ENCODE measurements at regions not wholly inside any gene's neighbourhood (a gene's known extent, or its start where the extent isn't known, plus 50 kb on each side); places are given as distances from the start of the nearest gene placed in this dataset.

GRCh38 chr7:47638679-47639315 lies 56.9 kb upstream of the TNS3 start:
- H3K36me3 ChIP-seq (ENCODE audit: control insufficient read depth, insufficient read depth, low read length): no peaks in the 10 kb centered on the region
- WGBS (ENCODE audit: insufficient coverage, low lambda C conversion rate): 40% methylated on average over 2 of the region's 14 CpGs
- no peaks in the 10 kb centered on the region for H3K27me3 ChIP-seq (ENCODE audit: control insufficient read depth, insufficient read depth, low read length)
- peak in 1 of 2 donors; percentile 17 for DNase-seq
- H3K4me1 ChIP-seq (ENCODE audit: control insufficient read depth, insufficient read depth, low read length): peaks cover 4% of the 10 kb centered on the region
- peaks cover 11% of the 10 kb centered on the region for H3K9me3 ChIP-seq (ENCODE audit: control insufficient read depth, low read depth, low read length)
- H3K4me3 ChIP-seq (ENCODE audit: low read length): no peak overlapping the region
- H3K27ac ChIP-seq (ENCODE audit: low read length): no peak overlapping the region

- no CpG with 5 or more reads among the region's 20 CpGs for WGBS (ENCODE audit: insufficient coverage, low lambda C conversion rate)
These were observed 54.7 kb upstream of the TNS3 start for GRCh38 chr7:47636433-47637175.

GRCh38 chr7:47636081-47636432 lies 54.1 kb upstream of the TNS3 start:
- no peak overlapping the region for H3K27ac ChIP-seq (ENCODE audit: low read length)
- H3K27me3 ChIP-seq (ENCODE audit: control insufficient read depth, insufficient read depth, low read length): no peaks in the 10 kb centered on the region
- no peak overlapping the region for H3K4me3 ChIP-seq (ENCODE audit: low read length)
- H3K4me1 ChIP-seq (ENCODE audit: control insufficient read depth, insufficient read depth, low read length): peaks cover 4% of the 10 kb centered on the region
- no CpG with 5 or more reads among the region's 4 CpGs for WGBS (ENCODE audit: insufficient coverage, low lambda C conversion rate)
- no peak for DNase-seq
- H3K36me3 ChIP-seq (ENCODE audit: control insufficient read depth, insufficient read depth, low read length): no peaks in the 10 kb centered on the region
- H3K9me3 ChIP-seq (ENCODE audit: control insufficient read depth, low read depth, low read length): no peaks in the 10 kb centered on the region

More at GRCh38 chr7:47636433-47637175, 54.7 kb upstream of the TNS3 start:
- Histone ChIP-seq H3K4me1 (ENCODE audit: control insufficient read depth, insufficient read depth, low read length) (peaks cover 4% of the 10 kb centered on the region), H3K9me3 (ENCODE audit: control insufficient read depth, low read depth, low read length) (no peaks in the 10 kb centered on the region), H3K27me3 (ENCODE audit: control insufficient read depth, insufficient read depth, low read length) (no peaks in the 10 kb centered on the region), H3K27ac (ENCODE audit: low read length) (no peak overlapping the region), H3K36me3 (ENCODE audit: control insufficient read depth, insufficient read depth, low read length) (no peaks in the 10 kb centered on the region), H3K4me3 (ENCODE audit: low read length) (no peak overlapping the region)
- DNase-seq: no peak

GRCh38 chr7:47635091-47636080 lies 53.5 kb upstream of the TNS3 start:
- H3K36me3 ChIP-seq (ENCODE audit: control insufficient read depth, insufficient read depth, low read length): no peaks in the 10 kb centered on the region
- H3K9me3 ChIP-seq (ENCODE audit: control insufficient read depth, low read depth, low read length): no peaks in the 10 kb centered on the region
- H3K27me3 ChIP-seq (ENCODE audit: control insufficient read depth, insufficient read depth, low read length): no peaks in the 10 kb centered on the region
- 62% methylated on average over 2 of the region's 25 CpGs for WGBS (ENCODE audit: insufficient coverage, low lambda C conversion rate)
- H3K27ac ChIP-seq (ENCODE audit: low read length): no peak overlapping the region
- peak in 1 of 2 donors; percentile 65 for DNase-seq
- peaks cover 4% of the 10 kb centered on the region for H3K4me1 ChIP-seq (ENCODE audit: control insufficient read depth, insufficient read depth, low read length)
- H3K4me3 ChIP-seq (ENCODE audit: low read length): no peak overlapping the region

GRCh38 chr7:47634273-47634672 lies 52.4 kb upstream of the TNS3 start:
- WGBS (ENCODE audit: insufficient coverage, low lambda C conversion rate): no CpG with 5 or more reads among the region's 2 CpGs
- Histone ChIP-seq H3K4me3 (ENCODE audit: low read length) (no peak overlapping the region), H3K36me3 (ENCODE audit: control insufficient read depth, insufficient read depth, low read length) (no peaks in the 10 kb centered on the region), H3K4me1 (ENCODE audit: control insufficient read depth, insufficient read depth, low read length) (peaks cover 4% of the 10 kb centered on the region), H3K27me3 (ENCODE audit: control insufficient read depth, insufficient read depth, low read length) (no peaks in the 10 kb centered on the region), H3K9me3 (ENCODE audit: control insufficient read depth, low read depth, low read length) (no peaks in the 10 kb centered on the region), H3K27ac (ENCODE audit: low read length) (no peak overlapping the region)
- no peak for DNase-seq

- Histone ChIP-seq H3K9me3 (ENCODE audit: control insufficient read depth, low read depth, low read length) (no peaks in the 10 kb centered on the region), H3K4me3 (ENCODE audit: low read length) (no peak overlapping the region), H3K4me1 (ENCODE audit: control insufficient read depth, insufficient read depth, low read length) (peaks cover 2% of the 10 kb centered on the region), H3K27ac (ENCODE audit: low read length) (no peak overlapping the region), H3K27me3 (ENCODE audit: control insufficient read depth, insufficient read depth, low read length) (no peaks in the 10 kb centered on the region), H3K36me3 (ENCODE audit: control insufficient read depth, insufficient read depth, low read length) (no peaks in the 10 kb centered on the region)
- DNase-seq: no peak
- no CpG with 5 or more reads among the region's 10 CpGs for WGBS (ENCODE audit: insufficient coverage, low lambda C conversion rate)
These were observed 51.2 kb upstream of the TNS3 start for GRCh38 chr7:47633134-47633533.

All from large intestine (tissue), 3 donors.